ENCODE measurements at regions not wholly inside any gene's neighbourhood (a gene's known extent, or its start where the extent isn't known, plus 50 kb on each side); places are given as distances from the start of the nearest gene placed in this dataset.
"Not testable (repeated sequence)": the region's sequence is repeated elsewhere in the genome, so short reads cannot be mapped to it uniquely, and the experiment has no call there.

DNA sequence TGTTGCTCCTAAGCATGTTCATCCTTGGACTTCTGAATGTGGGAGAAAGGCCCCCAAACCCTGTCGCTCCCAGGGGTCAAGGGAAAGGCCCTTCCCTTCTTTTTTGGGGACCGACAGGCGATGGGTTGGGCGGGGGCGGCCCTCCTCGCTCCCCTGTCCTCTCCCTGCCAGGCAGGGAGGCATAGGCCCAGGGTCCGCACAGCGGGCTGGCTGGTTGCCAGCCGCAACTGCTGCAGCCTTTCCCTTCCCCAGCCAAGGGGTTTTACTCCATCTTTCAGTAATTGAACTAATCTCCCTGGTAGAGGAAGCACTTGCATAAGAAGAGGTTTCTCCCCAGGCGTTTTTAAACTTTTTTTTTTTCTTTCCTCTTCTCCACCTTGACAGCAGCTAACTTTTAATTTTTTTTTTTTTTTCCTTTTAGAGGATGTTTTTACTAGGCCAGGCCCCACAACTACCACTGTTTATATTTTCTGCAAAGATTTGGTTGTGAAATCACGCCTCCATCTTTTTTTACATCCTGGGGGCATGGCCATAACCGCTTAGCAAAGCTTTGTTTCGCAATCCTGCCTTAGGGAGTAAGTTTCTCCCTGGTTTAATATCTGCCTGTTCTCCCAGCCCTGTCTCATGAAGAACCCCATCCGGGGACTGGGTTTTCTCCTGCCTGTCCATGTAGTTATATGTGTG lies 216.9 kb upstream of the ZNF608 start (continued):
- no peak for TF ChIP-seq NR2C1 (IDR thresholded peaks at IDR 0.05)

DNA sequence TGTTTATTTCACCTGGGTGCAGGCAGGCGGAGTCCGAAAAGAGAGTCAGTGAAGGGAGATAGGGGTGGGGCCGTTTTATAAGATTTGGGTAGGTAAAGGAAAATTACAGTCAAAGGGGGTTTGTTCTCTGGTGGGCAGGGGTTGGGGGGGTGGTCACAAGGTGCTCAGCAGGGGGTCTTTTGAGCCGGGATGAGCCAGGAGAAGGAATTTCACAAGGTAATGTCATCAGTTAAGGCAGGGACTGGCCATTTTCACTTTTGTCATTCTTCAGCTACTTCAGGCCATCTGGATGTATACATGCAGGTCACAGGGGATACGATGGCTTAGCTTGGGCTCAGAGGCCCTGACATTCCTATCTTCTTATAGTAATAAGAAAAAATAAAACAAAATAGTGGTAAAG lies 220.3 kb upstream of the ZNF608 start:
- 54% methylated on average over 5 of the region's 5 CpGs for WGBS (ENCODE audit: insufficient coverage, insufficient replicate concordance, low lambda C conversion rate, missing lambda C conversion rate)
- ChIA-PET RAD21 (ENCODE audit: unreplicated experiment) (interaction anchor here (1.0 kb wide), 1 partner anchor 40 kb away, joined by 3 read pairs; no protein-coding TSS in a partner anchor), SMC1A (ENCODE audit: uncharacterized antibody, unreplicated experiment) (interaction anchor here (0.8 to 2.7 kb wide), 6 partner anchors 8 to 16 kb away, joined by 3 to 13 read pairs (median 4); no protein-coding TSS in a partner anchor)
- H3K27me3 ChIP-seq (replicated peaks in 1 of 2; ENCODE audit: control insufficient read depth in 2 of 2, insufficient read depth in 2 of 2, low read length in 1 of 2); H3K27ac ChIP-seq (ENCODE audit: control insufficient read depth, insufficient read depth); H2AFZ ChIP-seq (ENCODE audit: control insufficient read depth, low read depth, low read length); in situ Hi-C loops (cut with MboI); H3K36me3 ChIP-seq (ENCODE audit: control insufficient read depth in 2 of 2, insufficient read depth in 2 of 2, low read length in 1 of 2); CTCF ChIA-PET; H3K4me3 ChIP-seq; H3K79me2 ChIP-seq (ENCODE audit: control insufficient read depth, insufficient read depth, low read length); H3K4me1 ChIP-seq (ENCODE audit: control insufficient read depth, insufficient read depth, low read length); POLR2A ChIA-PET; DNase-seq (ENCODE audit: low read depth, low spot score); H3K4me2 ChIP-seq (ENCODE audit: control insufficient read depth, insufficient read depth); H4K20me1 ChIP-seq (ENCODE audit: control insufficient read depth, insufficient read depth); FAIRE-seq; H3K9ac ChIP-seq (ENCODE audit: control insufficient read depth, insufficient read depth, low read length); BruUV-seq (replicated peaks); intact Hi-C loops (cut with micrococcal nuclease; ENCODE audit: unreplicated experiment); ATAC-seq; H3K9me3 ChIP-seq (replicated peaks; ENCODE audit: control insufficient read depth, insufficient read depth, low read length): not testable (repeated sequence)

DNA sequence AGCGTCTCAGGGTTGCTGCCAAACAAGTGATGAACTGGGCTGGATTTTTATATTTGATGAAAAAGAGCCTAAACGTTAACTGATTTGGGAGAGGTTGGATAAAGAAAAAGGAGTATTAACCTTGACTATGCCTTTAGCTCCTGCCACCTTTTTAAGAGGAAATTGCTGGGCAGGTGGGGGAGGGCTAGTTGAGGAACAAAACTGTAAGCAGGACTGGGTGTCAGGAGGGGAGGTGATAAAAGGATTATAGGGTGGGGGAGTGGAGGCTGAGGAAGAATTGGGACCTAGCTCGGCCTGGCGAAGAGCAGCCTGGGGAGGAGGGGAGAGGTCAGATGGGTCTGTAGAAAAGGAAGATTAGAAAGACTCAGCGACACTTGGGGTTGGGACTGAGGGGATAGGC lies 223.9 kb upstream of the ZNF608 start:
- BruUV-seq (replicated peaks); CTCF ChIA-PET; H3K9me3 ChIP-seq (replicated peaks; ENCODE audit: control insufficient read depth, insufficient read depth, low read length); H3K79me2 ChIP-seq (ENCODE audit: control insufficient read depth, insufficient read depth, low read length); intact Hi-C loops (cut with micrococcal nuclease; ENCODE audit: unreplicated experiment); H2AFZ ChIP-seq (ENCODE audit: control insufficient read depth, low read depth, low read length); H3K27me3 ChIP-seq (replicated peaks in 1 of 2; ENCODE audit: control insufficient read depth in 2 of 2, insufficient read depth in 2 of 2, low read length in 1 of 2); FAIRE-seq; DNase-seq (ENCODE audit: low read depth, low spot score); H3K4me1 ChIP-seq (ENCODE audit: control insufficient read depth, insufficient read depth, low read length); H3K36me3 ChIP-seq (ENCODE audit: control insufficient read depth in 2 of 2, insufficient read depth in 2 of 2, low read length in 1 of 2); H3K4me3 ChIP-seq; RAD21 ChIA-PET (ENCODE audit: unreplicated experiment); in situ Hi-C loops (cut with MboI); H3K4me2 ChIP-seq (ENCODE audit: control insufficient read depth, insufficient read depth); H3K27ac ChIP-seq (ENCODE audit: control insufficient read depth, insufficient read depth); POLR2A ChIA-PET; ATAC-seq; H3K9ac ChIP-seq (ENCODE audit: control insufficient read depth, insufficient read depth, low read length); H4K20me1 ChIP-seq (ENCODE audit: control insufficient read depth, insufficient read depth): not testable (repeated sequence)
- SMC1A ChIA-PET (ENCODE audit: uncharacterized antibody, unreplicated experiment) = interaction anchor here (0.9 kb wide), 1 partner anchor 11 kb away, joined by 3 read pairs; no protein-coding TSS in a partner anchor
- WGBS (ENCODE audit: insufficient coverage, insufficient replicate concordance, low lambda C conversion rate, missing lambda C conversion rate) = 98% methylated on average over 3 of the region's 5 CpGs

Measured in GM12878 (cell line).